Tibial nerve (tissue), 4 donors: ENCODE measurements at regions not wholly inside any gene's neighbourhood (a gene's known extent, or its start where the extent isn't known, plus 50 kb on each side); places are given as distances from the start of the nearest gene placed in this dataset.
"Not testable (repeated sequence)": the region's sequence is repeated elsewhere in the genome, so short reads cannot be mapped to it uniquely, and the experiment has no call there.

ENCODE experiments used
- DNase-seq, 2 donors: peaks; one replicate each; pipeline ENCODE4 v3.0.0-alpha.2; 2019; ENCODE audit warnings: low spot score in 2 of 2
- H3K27ac ChIP-seq, 4 donors: fragments of 200-600 bp; sonication (generic) in 3 of 4; one replicate each; pipeline ENCODE4 v1.5.1; 2017 to 2019; ENCODE audit warnings: mild to moderate bottlenecking in 1 of 4
- H3K27me3 ChIP-seq, 2 donors: fragments of 200-600 bp; sonication (generic) in 1 of 2; one replicate each; pipeline versions ENCODE4 v1.5.1 to v1.6.0; 2017 to 2019
- H3K36me3 ChIP-seq, 3 donors: fragments of 200-600 bp; sonication (generic); one replicate each; pipeline ENCODE4 v1.5.1; 2018 to 2019
- H3K4me1 ChIP-seq, 4 donors: fragments of 200-600 bp; sonication (generic) in 3 of 4; one replicate each; pipeline ENCODE4 v1.5.1; 2017 to 2019
- H3K4me3 ChIP-seq, 4 donors: fragments of 200-600 bp; sonication (generic) in 3 of 4; one replicate each; pipeline ENCODE4 v1.5.1; 2017 to 2019; ENCODE audit warnings: mild to moderate bottlenecking in 1 of 4, moderate library complexity in 1 of 4
- H3K9me3 ChIP-seq, 4 donors: fragments of 200-600 bp; sonication (generic) in 3 of 4; one replicate each; pipeline ENCODE4 v1.5.1; 2017 to 2019
- CTCF ChIP-seq, 5 experiments: fragments of 200-600 bp in 3 of 5; fragments of 450-650 bp in 2 of 5; sonication (generic) in 3 of 5; IDR thresholded peaks; one replicate each; pipeline ENCODE4 v1.5.1; 2016 to 2019; ENCODE audit warnings: antibody characterized with exemption in 5 of 5, mild to moderate bottlenecking in 3 of 5, moderate library complexity in 2 of 5
- EP300 ChIP-seq, 2 donors: sonication (generic); formaldehyde crosslinking; IDR thresholded peaks; one replicate each; pipeline ENCODE4 v1.6.1; 2017; ENCODE audit warnings: antibody characterized with exemption in 2 of 2, mild to moderate bottlenecking in 1 of 2
- POLR2A ChIP-seq, 2 donors: fragments of 450-650 bp; IDR thresholded peaks; one replicate each; pipeline ENCODE4 v1.6.1; 2017; ENCODE audit warnings: antibody characterized with exemption in 2 of 2, mild to moderate bottlenecking in 2 of 2, moderate library complexity in 2 of 2
- WGBS, 2 donors: methylation state at CpG; one replicate each; pipeline ENCODE4 v1.1.5; 2018; 5-methylcytosine and 5-hydroxymethylcytosine counted together

- DNase-seq: no peak
- Histone ChIP-seq H3K36me3 (no peaks in the 10 kb centered on the region), H3K27ac (no peak overlapping the region), H3K27me3 (no peaks in the 10 kb centered on the region), H3K9me3 (no peaks in the 10 kb centered on the region), H3K4me3 (no peak overlapping the region), H3K4me1 (no peaks in the 10 kb centered on the region)
- WGBS, 2 donors: 90 to 100% methylated on average over 2 of the region's 2 CpGs
- TF ChIP-seq CTCF (IDR thresholded peaks at IDR 0.05): no peak
- no peak for TF ChIP-seq EP300 (IDR thresholded peaks at IDR 0.05)
- TF ChIP-seq POLR2A (IDR thresholded peaks at IDR 0.05): no peak
Measured at GRCh38 chr14:34157651-34158050, 206.8 kb upstream of the EGLN3 start.

GRCh38 chr14:34147461-34147860 is 196.6 kb upstream of the EGLN3 start:
- Histone ChIP-seq H3K36me3 (no peaks in the 10 kb centered on the region), H3K4me3 (no peak overlapping the region), H3K27me3 (no peaks in the 10 kb centered on the region), H3K27ac (no peak overlapping the region), H3K4me1 (no peaks in the 10 kb centered on the region), H3K9me3 (peaks cover 0 to 23% (median 1%) of the 10 kb centered on the region in 4 donors)
- TF ChIP-seq EP300 (IDR thresholded peaks at IDR 0.05) (no peak), CTCF (IDR thresholded peaks at IDR 0.05) (no peak), POLR2A (IDR thresholded peaks at IDR 0.05) (no peak)
- DNase-seq: no peak
- WGBS, 2 donors: 41 to 47% methylated on average over 3 of the region's 3 CpGs

- DNase-seq, H3K27ac ChIP-seq, H3K4me3 ChIP-seq, H3K36me3 ChIP-seq, H3K27me3 ChIP-seq: not testable (repeated sequence)
- Histone ChIP-seq H3K9me3 (peaks cover 0 to 31% (median 3%) of the 10 kb centered on the region in 4 donors), H3K4me1 (peaks cover 0 to 11% (median 0%) of the 10 kb centered on the region in 4 donors)
- 62 to 71% methylated on average over 3 to 4 of the region's 6 CpGs for WGBS, 2 donors
Measured at GRCh38 chr14:34140127-34140526, 189.3 kb upstream of the EGLN3 start.

- H3K36me3 ChIP-seq, H3K27ac ChIP-seq, H3K27me3 ChIP-seq, H3K4me3 ChIP-seq: not testable (repeated sequence)
- 44% methylated on average over 11 to 13 of the region's 13 CpGs for WGBS, 2 donors
- peaks cover 0 to 11% (median 0%) of the 10 kb centered on the region in 4 donors for H3K4me1 ChIP-seq
- DNase-seq: peak; percentile 18 to 24
- peaks cover 0 to 26% (median 3%) of the 10 kb centered on the region in 4 donors for H3K9me3 ChIP-seq
Measured at GRCh38 chr14:34139160-34140121, 188.6 kb upstream of the EGLN3 start.

GRCh38 chr14:34138175-34138574 is 187.3 kb upstream of the EGLN3 start:
- Histone ChIP-seq H3K27ac (no peak overlapping the region), H3K4me3 (no peak overlapping the region), H3K36me3 (no peaks in the 10 kb centered on the region), H3K27me3 (no peaks in the 10 kb centered on the region), H3K9me3 (peaks cover 0 to 15% (median 3%) of the 10 kb centered on the region in 4 donors), H3K4me1 (peaks cover 0 to 11% (median 0%) of the 10 kb centered on the region in 4 donors)
- no peak for DNase-seq
- no peak for TF ChIP-seq CTCF (IDR thresholded peaks at IDR 0.05)
- no peak for TF ChIP-seq POLR2A (IDR thresholded peaks at IDR 0.05)
- TF ChIP-seq EP300 (IDR thresholded peaks at IDR 0.05): no peak
- 78 to 83% methylated on average over 4 of the region's 4 CpGs for WGBS, 2 donors

GRCh38 chr14:34137001-34137745 is 186.3 kb upstream of the EGLN3 start:
- Histone ChIP-seq H3K9me3 (peaks cover 0 to 5% (median under 1%) of the 10 kb centered on the region in 4 donors), H3K4me3 (no peak overlapping the region), H3K4me1 (peaks cover 0 to 11% (median 0%) of the 10 kb centered on the region in 4 donors), H3K27ac (no peak overlapping the region), H3K27me3 (no peaks in the 10 kb centered on the region), H3K36me3 (no peaks in the 10 kb centered on the region)
- no peak for TF ChIP-seq CTCF (IDR thresholded peaks at IDR 0.05)
- no peak for TF ChIP-seq POLR2A (IDR thresholded peaks at IDR 0.05)
- TF ChIP-seq EP300 (IDR thresholded peaks at IDR 0.05): no peak
- peak; percentile 33 to 37 for DNase-seq
- WGBS, 2 donors: 54 to 69% methylated on average over 3 of the region's 3 CpGs
